ENCODE measurements at regions not wholly inside any gene's neighbourhood (a gene's known extent, or its start where the extent isn't known, plus 50 kb on each side); places are given as distances from the start of the nearest gene placed in this dataset.

- DNase-seq, result no peak
Measured at GRCh38 chr1:244920911-244921761, 56.8 kb upstream of the HNRNPU start.

- DNase-seq, result no peak
Measured at GRCh38 chr1:244919320-244920282, 55.3 kb upstream of the HNRNPU start.

GRCh38 chr1:244918421-244919319, 54.3 kb upstream of the HNRNPU start:
- DNase-seq, result no peak

- no peak for DNase-seq
Measured at GRCh38 chr1:244917073-244917670, 52.8 kb upstream of the HNRNPU start.

GRCh38 chr1:244915736-244916135, 51.4 kb upstream of the HNRNPU start:
- no peak for DNase-seq

- DNase-seq, result no peak
Measured at GRCh38 chr1:244914761-244915160, 50.4 kb upstream of the HNRNPU start.
